K562 (cell line): ENCODE measurements at regions not wholly inside any gene's neighbourhood (a gene's known extent, or its start where the extent isn't known, plus 50 kb on each side); places are given as distances from the start of the nearest gene placed in this dataset.

ENCODE experiments used
- ATAC-seq: fragments of 200-7000 bp; cut with Tn5 transposase; 3 replicates; pipeline ENCODE4 v1.9.1; 2020; ENCODE audit warnings: moderate library complexity
- BruUV-seq: library from RNA; stranded (reverse); fragments of 400-500 nt; replicated peaks from 2 replicates; lab custom pipeline; 2021; lab: Mats Ljungman, UMichigan
- CTCF ChIA-PET: fragments of 300-600 bp; formaldehyde crosslinking; extraction: SDS; loops from one replicate; lab custom pipeline; 2021; ENCODE audit warnings: low intra/inter-chr PET ratio; lab: Yijun Ruan, JAX
- POLR2A ChIA-PET: fragments of 300-600, 350-650 bp; sonication (Branson Sonifier 250); formaldehyde crosslinking; extraction: SDS; loops from one replicate; lab custom pipeline; 2021; ENCODE audit warnings: antibody characterized with exemption, inconsistent platforms; lab: Yijun Ruan, JAX
- DNase-seq, 4 experiments: peaks; one replicate each; pipeline versions ENCODE4 v3.0.0 to v3.0.0-alpha.2; 2011 to 2018; ENCODE audit warnings: low spot score in 3 of 4, mixed read lengths in 3 of 4; ENCODE audit errors: extremely low read depth in 1 of 4
- FAIRE-seq: peaks from 2 replicates; lab custom pipeline; 2011; peaks lifted over from hg19 to GRCh38; lab: Jason Lieb, UNC
- H2AFZ ChIP-seq: 2 replicates; pipeline ENCODE4 v1.6.0; 2011; ENCODE audit warnings: low read depth, low read length, control low read depth, inconsistent platforms
- H3K27ac ChIP-seq: fragments of 200-600 bp; 3 replicates; pipeline ENCODE4 v1.8.0; 2011; ENCODE audit warnings: low read depth, mild to moderate bottlenecking, control low read depth, inconsistent platforms, low read length, moderate library complexity, mixed read lengths; ENCODE audit errors: extremely low read depth
- H3K27me3 ChIP-seq, 2 experiments: fragments of 300-600 bp in 1 of 2; 2 replicates in 1 of 2; 3 replicates in 1 of 2; pipeline versions ENCODE4 v1.6.0 to v1.8.0; 2011; ENCODE audit warnings: inconsistent platforms in 2 of 2, low read length in 2 of 2, mild to moderate bottlenecking in 1 of 2, mixed read lengths in 1 of 2, moderate library complexity in 1 of 2; ENCODE audit not compliant: control insufficient read depth in 2 of 2, insufficient read depth in 2 of 2
- H3K36me3 ChIP-seq: fragments of 300-600 bp; 3 replicates; pipeline ENCODE4 v1.8.0; 2011; ENCODE audit warnings: mild to moderate bottlenecking, low read length, inconsistent platforms; ENCODE audit not compliant: control insufficient read depth, insufficient read depth
- H3K4me1 ChIP-seq, 2 experiments: fragments of 200-600 bp in 1 of 2; replicated peaks in 1 of 2; 2 replicates in 1 of 2; 3 replicates in 1 of 2; pipeline versions ENCODE4 v1.5.1 to v1.8.0; 2011; ENCODE audit warnings: inconsistent platforms in 2 of 2, low read length in 2 of 2, mild to moderate bottlenecking in 1 of 2, mixed read lengths in 1 of 2, moderate library complexity in 1 of 2; ENCODE audit not compliant: control insufficient read depth in 2 of 2, insufficient read depth in 2 of 2
- H3K4me2 ChIP-seq: 2 replicates; pipeline ENCODE4 v1.6.1; 2011; ENCODE audit warnings: low read length, control low read depth, inconsistent platforms, mixed read lengths; ENCODE audit not compliant: insufficient read depth
- H3K4me3 ChIP-seq: fragments of 200-600 bp; sonication (generic), shearing (Covaris generic); 2 replicates; pipeline ENCODE4 v1.5.1; 2016; ENCODE audit warnings: control low read depth, inconsistent platforms
- H3K79me2 ChIP-seq: fragments of 200-600 bp; 3 replicates; pipeline ENCODE4 v1.8.0; 2011; ENCODE audit warnings: low read length, inconsistent platforms; ENCODE audit not compliant: control insufficient read depth, insufficient read depth
- H3K9ac ChIP-seq, 2 experiments: 2 replicates each; pipeline versions ENCODE4 v1.6.0 to v1.6.1; 2011; ENCODE audit warnings: low read depth in 2 of 2, low read length in 2 of 2, control low read depth in 1 of 2, inconsistent platforms in 1 of 2, mild to moderate bottlenecking in 1 of 2, mixed read lengths in 1 of 2; ENCODE audit not compliant: insufficient read depth in 1 of 2
- H3K9me1 ChIP-seq: one replicate; pipeline ENCODE4 v1.6.0; 2011; ENCODE audit warnings: inconsistent platforms, mild to moderate bottlenecking, low read length, moderate library complexity; ENCODE audit not compliant: control insufficient read depth, insufficient read depth
- H3K9me3 ChIP-seq: replicated peaks from 2 replicates; pipeline ENCODE4 v1.5.1; 2011; ENCODE audit warnings: low read depth, low read length, inconsistent platforms; ENCODE audit not compliant: control insufficient read depth, insufficient read depth
- H4K20me1 ChIP-seq: replicated peaks from 2 replicates; pipeline ENCODE4 v1.6.1; 2011; ENCODE audit warnings: low read length, inconsistent platforms, mixed read lengths; ENCODE audit not compliant: control insufficient read depth, insufficient read depth
- CXXC5 ChIP-seq: fragments of 250-450 bp; sonication (Bioruptor Pico); IDR thresholded peaks from 2 replicates; pipeline ENCODE4 v1.8.0; 2022; ENCODE audit warnings: inconsistent platforms, mild to moderate bottlenecking, moderate library complexity
- EZH2 ChIP-seq: IDR thresholded peaks from 2 replicates; pipeline ENCODE4 v1.6.1; 2012; ENCODE audit warnings: low read depth, mild to moderate bottlenecking, inconsistent platforms, low read length, borderline replicate concordance
- FOXJ2 ChIP-seq: fragments of 200-800 bp; sonication (Bioruptor generic); IDR thresholded peaks from 2 replicates; pipeline ENCODE4 v1.6.1; 2016; ENCODE audit warnings: missing genetic modification characterization, missing compliant biosample characterization
- GTF2E2 ChIP-seq: fragments of 200-800 bp; sonication (Bioruptor generic); IDR thresholded peaks from 2 replicates; pipeline ENCODE4 v1.6.1; 2016; ENCODE audit warnings: missing genetic modification characterization, missing compliant biosample characterization
- HNRNPL ChIP-seq: fragments of 200-400 bp; formaldehyde crosslinking; IDR thresholded peaks from 2 replicates; pipeline ENCODE4 v1.6.1; 2017; ENCODE audit warnings: low read depth, mild to moderate bottlenecking, low read length
- SETDB1 ChIP-seq: IDR thresholded peaks from one replicate; pipeline ENCODE4 v1.6.1; 2012; ENCODE audit warnings: low read length, control low read depth, inconsistent platforms
- SMARCE1 ChIP-seq: fragments of 450-650 bp; IDR thresholded peaks from 2 replicates; pipeline ENCODE4 v1.7.1; 2016; ENCODE audit warnings: mild to moderate bottlenecking
- SPI1 ChIP-seq: IDR thresholded peaks from 2 replicates; pipeline ENCODE4 v1.6.1; 2011; ENCODE audit warnings: low read depth, low read length, control low read depth, borderline replicate concordance
- XRCC3 ChIP-seq: fragments of 450-650 bp; IDR thresholded peaks from 2 replicates; pipeline ENCODE4 v1.6.1; 2017; ENCODE audit warnings: mild to moderate bottlenecking, moderate library complexity
- ZFP1 ChIP-seq: fragments of 450-650 bp; formaldehyde crosslinking; IDR thresholded peaks from 2 replicates; pipeline ENCODE4 v1.4.0; 2020; ENCODE audit warnings: mild to moderate bottlenecking, mixed read lengths
- ZSCAN32 ChIP-seq: fragments of 450-650 bp; formaldehyde crosslinking; IDR thresholded peaks from 2 replicates; pipeline ENCODE4 v1.4.0; 2020; ENCODE audit warnings: mild to moderate bottlenecking, moderate library complexity
- in situ Hi-C: fragments of 300-500 bp; cut with MboI; formaldehyde crosslinking; loops from 4 replicates; pipeline ENCODE4 v1.15.0; 2018; ENCODE audit warnings: inconsistent platforms, mixed read lengths
- intact Hi-C: fragments of 100-400 bp; cut with micrococcal nuclease; formaldehyde crosslinking; loops from 2 replicates; pipeline ENCODE4 v1.14.2; 2022
- TF ChIP-seq, protein P1 (sequence below), 2 experiments: IDR thresholded peaks; 2 replicates each; pipeline ENCODE4 v1.6.1; 2011; ENCODE audit warnings: borderline replicate concordance in 1 of 2, control low read depth in 1 of 2, low read depth in 1 of 2, low read length in 1 of 2, mild to moderate bottlenecking in 1 of 2, mixed read lengths in 1 of 2, moderate library complexity in 1 of 2; ENCODE audit not compliant: insufficient read depth in 1 of 2, insufficient read length in 1 of 2, poor library complexity in 1 of 2, severe bottlenecking in 1 of 2; ENCODE audit errors: extremely low read depth in 1 of 2

DNA sequence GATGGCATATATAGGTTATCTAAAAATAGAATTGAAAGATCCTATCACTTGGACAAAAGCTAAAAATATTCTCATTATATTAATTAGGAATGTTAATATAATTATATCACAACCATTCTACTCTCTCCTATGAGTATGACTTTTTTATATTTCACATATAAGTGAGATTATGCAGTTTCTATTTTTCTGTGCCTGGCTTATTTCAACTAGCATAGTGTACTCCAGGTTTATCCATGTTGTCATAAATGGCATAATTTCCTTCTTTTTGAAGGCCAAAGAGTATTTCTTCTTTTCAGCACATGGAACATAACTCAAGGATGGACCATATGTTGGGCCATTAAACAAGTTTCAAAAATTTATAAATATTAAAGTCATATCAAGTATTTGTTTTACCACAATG, 421.2 kb upstream of the CTSO start:
- ChIA-PET POLR2A (no interaction called here), CTCF (no interaction called here)
- H3K4me2 ChIP-seq: no peak overlapping the region
- DNase-seq: no peak
- no peak overlapping the region for H3K4me3 ChIP-seq
- H3K9ac ChIP-seq: no peak overlapping the region
- H3K4me1 ChIP-seq: no peaks in the 10 kb centered on the region
- H3K27me3 ChIP-seq: no peaks in the 10 kb centered on the region
- intact Hi-C loops (no loop called here), in situ Hi-C loops (no loop called here)
- no peak for FAIRE-seq
- no peak overlapping the region for H2AFZ ChIP-seq
- BruUV-seq: no TSS peak
- ATAC-seq: no peak
- TF ChIP-seq, protein P1, sequence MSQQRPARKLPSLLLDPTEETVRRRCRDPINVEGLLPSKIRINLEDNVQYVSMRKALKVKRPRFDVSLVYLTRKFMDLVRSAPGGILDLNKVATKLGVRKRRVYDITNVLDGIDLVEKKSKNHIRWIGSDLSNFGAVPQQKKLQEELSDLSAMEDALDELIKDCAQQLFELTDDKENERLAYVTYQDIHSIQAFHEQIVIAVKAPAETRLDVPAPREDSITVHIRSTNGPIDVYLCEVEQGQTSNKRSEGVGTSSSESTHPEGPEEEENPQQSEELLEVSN (IDR thresholded peaks at IDR 0.05; ENCODE audit: borderline replicate concordance in 1 of 2, extremely low read depth in 1 of 2, insufficient read depth in 1 of 2, insufficient read length in 1 of 2, low read depth in 1 of 2, low read length in 1 of 2, poor library complexity in 1 of 2, severe bottlenecking in 1 of 2): no peak
- no peak for TF ChIP-seq SPI1
- no peak for TF ChIP-seq XRCC3
- TF ChIP-seq HNRNPL: no peak
- TF ChIP-seq FOXJ2 (tag): no peak
- TF ChIP-seq CXXC5 (CRISPR knock-in tag): no peak
- no peak for TF ChIP-seq ZFP1 (CRISPR knock-in tag)
- no peak for TF ChIP-seq ZSCAN32 (CRISPR knock-in tag)
- no peak for TF ChIP-seq SMARCE1
- TF ChIP-seq GTF2E2 (tag): no peak
- no peak for TF ChIP-seq SETDB1
- no peak for TF ChIP-seq EZH2
- H4K20me1 ChIP-seq: no peaks in the 10 kb centered on the region
- no peak overlapping the region for H3K27ac ChIP-seq
- H3K79me2 ChIP-seq: no peaks in the 10 kb centered on the region
- no peaks in the 10 kb centered on the region for H3K9me1 ChIP-seq
- no peaks in the 10 kb centered on the region; the same call in 1 of the 2 replicates for H3K9me3 ChIP-seq
- H3K36me3 ChIP-seq: no peaks in the 10 kb centered on the region
